ENCODE measurements at regions not wholly inside any gene's neighbourhood (a gene's known extent, or its start where the extent isn't known, plus 50 kb on each side); places are given as distances from the start of the nearest gene placed in this dataset.

- Histone ChIP-seq H3K9me3 (ENCODE audit: control insufficient read depth in 4 of 4, low read length in 3 of 4) (no peaks in the 10 kb centered on the region), H3K27me3 (ENCODE audit: control insufficient read depth in 4 of 4, insufficient read depth in 4 of 4, low read length in 3 of 4) (no peaks in the 10 kb centered on the region), H3K36me3 (ENCODE audit: control insufficient read depth in 4 of 4, insufficient read depth in 3 of 4, low read depth in 1 of 4, low read length in 3 of 4) (no peaks in the 10 kb centered on the region), H3K27ac (ENCODE audit: low read depth in 1 of 2, low read length in 2 of 2) (no peak overlapping the region), H3K9ac (ENCODE audit: low read depth in 1 of 2, low read length in 2 of 2) (no peak overlapping the region), H3K4me1 (ENCODE audit: control insufficient read depth in 4 of 4, insufficient read depth in 4 of 4, low read length in 3 of 4) (peaks cover 0 to 2% (median under 1%) of the 10 kb centered on the region in 4 donors), H3K4me3 (ENCODE audit: low read depth in 1 of 3, low read length in 3 of 3) (no peak overlapping the region)
- WGBS = 94% methylated on average over 28 of the region's 28 CpGs
- no peak for DNase-seq (ENCODE audit: low spot score)
- TF ChIP-seq GABPA (IDR thresholded peaks at IDR 0.05 in 1 of 2, conservative IDR thresholded peaks at IDR 0.05 in 1 of 2) (no peak), FOXA2 (IDR thresholded peaks at IDR 0.05) (no peak), TAF1 (conservative IDR thresholded peaks at IDR 0.05) (no peak), FOXA1 (IDR thresholded peaks at IDR 0.05) (no peak), EGR1 (IDR thresholded peaks at IDR 0.05; ENCODE audit: low read depth in 2 of 2) (no peak), HNF4G (IDR thresholded peaks at IDR 0.05) (no peak), NR2F2 (IDR thresholded peaks at IDR 0.05) (no peak), ATF3 (IDR thresholded peaks at IDR 0.05) (no peak), RXRA (IDR thresholded peaks at IDR 0.05) (no peak), HNF4A (conservative IDR thresholded peaks at IDR 0.05) (no peak), YY1 (IDR thresholded peaks at IDR 0.05) (no peak), SP1 (IDR thresholded peaks at IDR 0.05) (no peak), REST (IDR thresholded peaks at IDR 0.05) (no peak), ZBTB33 (IDR thresholded peaks at IDR 0.05) (no peak)
Measured at GRCh38 chr5:154690488-154690887, 64.7 kb upstream of the LARP1 start.

- Histone ChIP-seq H3K36me3 (ENCODE audit: control insufficient read depth in 4 of 4, insufficient read depth in 3 of 4, low read depth in 1 of 4, low read length in 3 of 4) (no peaks in the 10 kb centered on the region), H3K27ac (ENCODE audit: low read depth in 1 of 2, low read length in 2 of 2) (no peak overlapping the region), H3K4me1 (ENCODE audit: control insufficient read depth in 4 of 4, insufficient read depth in 4 of 4, low read length in 3 of 4) (peaks cover 2 to 22% (median 15%) of the 10 kb centered on the region in 4 donors), H3K4me3 (ENCODE audit: low read depth in 1 of 3, low read length in 3 of 3) (no peak overlapping the region), H3K27me3 (ENCODE audit: control insufficient read depth in 4 of 4, insufficient read depth in 4 of 4, low read length in 3 of 4) (no peaks in the 10 kb centered on the region), H3K9me3 (ENCODE audit: control insufficient read depth in 4 of 4, low read length in 3 of 4) (no peaks in the 10 kb centered on the region), H3K9ac (ENCODE audit: low read depth in 1 of 2, low read length in 2 of 2) (no peak overlapping the region)
- no peak for TF ChIP-seq ZBTB33 (IDR thresholded peaks at IDR 0.05)
- no peak for DNase-seq (ENCODE audit: low spot score)
- 78% methylated on average over 4 of the region's 4 CpGs for WGBS
Measured at GRCh38 chr5:154686490-154686889, 68.7 kb upstream of the LARP1 start.

All from liver (tissue), 7 donors.